ENCODE measurements at regions not wholly inside any gene's neighbourhood (a gene's known extent, or its start where the extent isn't known, plus 50 kb on each side); places are given as distances from the start of the nearest gene placed in this dataset.

GRCh38 chr5:23001120-23001519 is 148.0 kb upstream of the CDH12 start:
- POLR2A ChIA-PET (ENCODE audit: low non-redundant PET): no interaction called here
- H3K27ac ChIP-seq: no peak overlapping the region
- CTCF ChIA-PET: no interaction called here
- TF ChIP-seq CTCF (conservative IDR thresholded peaks at IDR 0.05; ENCODE audit: low read depth): no peak
- no peak for DNase-seq (ENCODE audit: low spot score)

GRCh38 chr5:22998774-22999173 is 145.6 kb upstream of the CDH12 start:
- CTCF ChIA-PET: no interaction called here
- no peak for TF ChIP-seq CTCF (conservative IDR thresholded peaks at IDR 0.05; ENCODE audit: low read depth)
- no peak overlapping the region for H3K27ac ChIP-seq
- POLR2A ChIA-PET (ENCODE audit: low non-redundant PET): no interaction called here
- no peak for DNase-seq (ENCODE audit: low spot score)

- POLR2A ChIA-PET (ENCODE audit: low non-redundant PET): no interaction called here
These were observed 145.2 kb upstream of the CDH12 start for GRCh38 chr5:22998362-22998761.

GRCh38 chr5:22988937-22989336 is 135.8 kb upstream of the CDH12 start:
- TF ChIP-seq CTCF (conservative IDR thresholded peaks at IDR 0.05; ENCODE audit: low read depth): no peak
- H3K27ac ChIP-seq: no peak overlapping the region
- CTCF ChIA-PET: no interaction called here
- POLR2A ChIA-PET (ENCODE audit: low non-redundant PET): no interaction called here
- no peak for DNase-seq (ENCODE audit: low spot score)

More at GRCh38 chr5:22998362-22998761, 145.2 kb upstream of the CDH12 start:
- no peak overlapping the region for H3K27ac ChIP-seq
- CTCF ChIA-PET: no interaction called here
- DNase-seq (ENCODE audit: low spot score): no peak
- no peak for TF ChIP-seq CTCF (conservative IDR thresholded peaks at IDR 0.05; ENCODE audit: low read depth)

DNA sequence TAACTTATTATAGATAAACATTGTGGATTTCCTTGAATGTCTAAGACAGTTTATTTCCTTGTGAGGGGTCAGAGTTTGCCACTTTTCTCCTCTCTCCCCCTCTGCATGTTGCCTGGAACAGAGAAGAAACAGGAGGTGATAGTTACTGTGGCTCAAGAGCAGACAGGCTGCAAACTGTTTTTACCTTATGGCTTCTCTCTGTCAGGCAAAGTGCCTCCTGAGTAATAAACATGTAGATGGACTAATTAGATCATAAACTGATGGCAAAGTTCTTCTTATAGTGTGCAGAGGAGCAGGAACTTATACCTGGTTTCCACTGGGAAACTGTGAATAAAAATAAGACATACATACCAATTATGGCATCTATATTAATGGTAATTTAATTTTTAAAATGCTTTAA is 133.1 kb upstream of the CDH12 start:
- DNase-seq (ENCODE audit: low spot score): no peak
- TF ChIP-seq CTCF (conservative IDR thresholded peaks at IDR 0.05; ENCODE audit: low read depth): no peak
- ChIA-PET POLR2A (ENCODE audit: low non-redundant PET) (no interaction called here), CTCF (no interaction called here)
- H3K27ac ChIP-seq: no peak overlapping the region

GRCh38 chr5:22985446-22985845 is 132.3 kb upstream of the CDH12 start:
- DNase-seq (ENCODE audit: low spot score): no peak
- no peak for TF ChIP-seq CTCF (conservative IDR thresholded peaks at IDR 0.05; ENCODE audit: low read depth)
- ChIA-PET POLR2A (ENCODE audit: low non-redundant PET) (no interaction called here), CTCF (interaction anchor here (0.6 kb wide), 1 partner anchor 78 kb away, joined by 3 read pairs; no protein-coding TSS in a partner anchor)
- no peak overlapping the region for H3K27ac ChIP-seq
